OCI-LY3 (cell line): ENCODE measurements at regions not wholly inside any gene's neighbourhood (a gene's known extent, or its start where the extent isn't known, plus 50 kb on each side); places are given as distances from the start of the nearest gene placed in this dataset.

Experiments
- H2AFZ ChIP-seq: fragments of 200-600, 300-600 bp; shearing (Covaris generic); 2 replicates; pipeline ENCODE4 v1.6.0; 2014; ENCODE audit warnings: antibody characterized with exemption, low read depth, low read length
- H3K27ac ChIP-seq: fragments of 200-600, 300-600 bp; sonication (generic); 2 replicates; pipeline ENCODE4 v1.5.1; 2014; ENCODE audit warnings: mild to moderate bottlenecking, low read length, moderate library complexity, mixed read lengths
- H3K27me3 ChIP-seq: fragments of 200-600, 300-600 bp; sonication (generic); 2 replicates; pipeline ENCODE4 v1.6.1; 2014; ENCODE audit warnings: low read depth, low read length, mixed read lengths
- H3K36me3 ChIP-seq: fragments of 200-600, 300-600 bp; sonication (generic); replicated peaks from 2 replicates; pipeline ENCODE3; 2014; ENCODE audit warnings: low read depth, low read length, mixed read lengths
- H3K4me1 ChIP-seq: fragments of 300-600, 200-600 bp; sonication (generic); 2 replicates; pipeline ENCODE4 v1.6.1; 2014; ENCODE audit warnings: low read length, mixed read lengths
- H3K4me2 ChIP-seq: fragments of 200-600, 300-600 bp; sonication (generic); 2 replicates; pipeline ENCODE4 v1.6.1; 2014; ENCODE audit warnings: low read length, mixed read lengths
- H3K4me3 ChIP-seq: fragments of 300-600, 200-600 bp; sonication (generic); 2 replicates; pipeline ENCODE4 v1.5.1; 2014; ENCODE audit warnings: antibody characterized with exemption, mild to moderate bottlenecking, low read length, moderate library complexity
- H3K79me2 ChIP-seq: fragments of 300-600, 200-600 bp; shearing (Covaris generic); 2 replicates; pipeline ENCODE4 v1.6.1; 2014; ENCODE audit warnings: mild to moderate bottlenecking, low read length, mixed read lengths
- H3K9ac ChIP-seq: fragments of 300-600, 200-600 bp; shearing (Covaris generic); 2 replicates; pipeline ENCODE4 v1.6.0; 2014; ENCODE audit warnings: mild to moderate bottlenecking, low read length, moderate library complexity
- H3K9me3 ChIP-seq: fragments of 200-600, 300-600 bp; shearing (Covaris generic); 2 replicates; pipeline ENCODE4 v1.6.1; 2014; ENCODE audit warnings: low read length, mixed read lengths; ENCODE audit not compliant: insufficient read depth
- H4K20me1 ChIP-seq: fragments of 200-600, 300-600 bp; sonication (generic); 2 replicates; pipeline ENCODE4 v1.6.1; 2016; ENCODE audit warnings: low read length, mixed read lengths; ENCODE audit not compliant: insufficient read depth
- CTCF ChIP-seq: fragments of 200-600, 300-600 bp; sonication (generic); IDR thresholded peaks from 2 replicates; pipeline ENCODE4 v1.5.1; 2014; ENCODE audit warnings: antibody characterized with exemption, low read length, low read depth
- EZH2phosphoT487 ChIP-seq: fragments of 200-600 bp; shearing (Covaris generic); IDR thresholded peaks from 2 replicates; pipeline ENCODE4 v1.6.1; 2018; ENCODE audit warnings: antibody characterized with exemption, mixed run types, low read depth

- no peak for TF ChIP-seq EZH2phosphoT487
- no peak for TF ChIP-seq CTCF
- H3K36me3 ChIP-seq, result no peaks in the 10 kb centered on the region
- no peak overlapping the region for H3K4me2 ChIP-seq
- no peaks in the 10 kb centered on the region for H3K4me1 ChIP-seq
- no peaks in the 10 kb centered on the region for H3K27me3 ChIP-seq
- H4K20me1 ChIP-seq, result no peaks in the 10 kb centered on the region
- H3K9ac ChIP-seq, result no peak overlapping the region
- no peak overlapping the region for H2AFZ ChIP-seq
- H3K9me3 ChIP-seq, result no peaks in the 10 kb centered on the region
- H3K27ac ChIP-seq, result no peak overlapping the region
- no peak overlapping the region for H3K4me3 ChIP-seq
- H3K79me2 ChIP-seq, result no peaks in the 10 kb centered on the region
Measured at GRCh38 chrX:45300638-45301037, 100.0 kb upstream of the DIPK2B start.

DNA sequence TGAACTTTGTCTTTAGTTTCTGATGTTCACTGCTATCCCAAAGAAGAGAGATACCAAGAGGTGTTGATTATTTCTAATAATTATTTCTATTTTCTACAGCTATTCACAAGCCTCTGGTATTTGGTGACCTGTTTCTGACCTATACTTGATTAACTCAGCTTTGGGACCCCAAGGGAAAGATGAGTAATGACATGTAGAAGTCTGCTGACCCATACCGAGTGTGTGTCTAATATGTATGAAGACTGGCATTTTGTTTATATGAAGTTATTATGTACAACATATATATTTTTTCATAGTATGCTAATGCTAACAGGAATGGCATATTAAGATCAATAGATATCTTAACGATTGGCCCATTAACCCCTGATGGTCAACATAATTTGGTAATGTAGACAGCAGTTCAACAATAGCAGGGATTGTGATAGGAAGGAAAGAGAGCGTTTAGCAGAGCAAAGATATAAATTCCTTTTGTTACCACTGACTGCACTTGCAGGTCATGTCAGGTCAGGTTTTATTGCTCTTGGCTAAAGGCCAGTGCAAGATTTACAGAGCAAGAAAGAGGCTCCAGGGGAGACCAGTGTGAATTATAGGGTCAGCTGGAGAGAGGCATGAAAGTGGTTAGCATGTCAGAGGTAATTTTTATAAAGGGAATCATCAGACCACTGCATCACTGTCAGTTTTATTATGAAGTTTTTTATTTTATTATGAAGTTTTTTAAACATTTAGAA lies 94.7 kb upstream of the DIPK2B start:
- Histone ChIP-seq H3K79me2 (no peaks in the 10 kb centered on the region), H2AFZ (no peak overlapping the region), H3K9me3 (no peaks in the 10 kb centered on the region), H4K20me1 (no peaks in the 10 kb centered on the region), H3K4me1 (no peaks in the 10 kb centered on the region), H3K27me3 (no peaks in the 10 kb centered on the region), H3K4me3 (no peak overlapping the region), H3K36me3 (no peaks in the 10 kb centered on the region), H3K9ac (no peak overlapping the region), H3K27ac (no peak overlapping the region), H3K4me2 (no peak overlapping the region)
- TF ChIP-seq EZH2phosphoT487, result no peak
- no peak for TF ChIP-seq CTCF

GRCh38 chrX:45274576-45274975 lies 73.9 kb upstream of the DIPK2B start:
- Histone ChIP-seq H3K9me3 (no peaks in the 10 kb centered on the region), H3K4me1 (no peaks in the 10 kb centered on the region), H3K9ac (no peak overlapping the region), H3K4me3 (no peak overlapping the region), H3K4me2 (no peak overlapping the region), H3K27me3 (no peaks in the 10 kb centered on the region), H2AFZ (no peak overlapping the region), H3K36me3 (no peaks in the 10 kb centered on the region), H3K27ac (no peak overlapping the region), H4K20me1 (no peaks in the 10 kb centered on the region), H3K79me2 (no peaks in the 10 kb centered on the region)
- TF ChIP-seq EZH2phosphoT487 (no peak), CTCF (no peak)

DNA sequence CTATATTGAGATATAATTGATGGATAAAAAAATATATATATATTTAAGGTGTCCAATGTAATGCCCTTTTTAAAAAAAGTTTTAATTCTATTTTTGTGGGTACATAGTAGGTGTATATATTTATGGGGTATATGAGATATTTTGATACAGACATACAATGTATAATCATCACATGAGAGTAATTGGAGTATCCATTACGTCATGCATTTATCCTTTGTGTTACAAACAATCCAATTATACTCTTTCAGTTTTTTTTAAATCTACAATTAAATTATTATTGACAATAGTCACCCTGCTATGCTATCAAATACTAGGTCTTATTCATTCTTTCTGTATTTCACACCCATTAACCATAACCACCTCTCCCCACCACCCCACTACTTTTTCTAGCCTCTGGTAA lies 66.3 kb upstream of the DIPK2B start:
- Histone ChIP-seq H3K4me1 (no peaks in the 10 kb centered on the region), H3K36me3 (no peaks in the 10 kb centered on the region), H3K4me3 (no peak overlapping the region), H2AFZ (no peak overlapping the region), H3K27me3 (no peaks in the 10 kb centered on the region), H3K79me2 (no peaks in the 10 kb centered on the region), H3K4me2 (no peak overlapping the region), H4K20me1 (no peaks in the 10 kb centered on the region), H3K9ac (no peak overlapping the region), H3K9me3 (no peaks in the 10 kb centered on the region), H3K27ac (no peak overlapping the region)
- TF ChIP-seq CTCF (no peak), EZH2phosphoT487 (no peak)
